ENCODE measurements at regions not wholly inside any gene's neighbourhood (a gene's known extent, or its start where the extent isn't known, plus 50 kb on each side); places are given as distances from the start of the nearest gene placed in this dataset.

DNA sequence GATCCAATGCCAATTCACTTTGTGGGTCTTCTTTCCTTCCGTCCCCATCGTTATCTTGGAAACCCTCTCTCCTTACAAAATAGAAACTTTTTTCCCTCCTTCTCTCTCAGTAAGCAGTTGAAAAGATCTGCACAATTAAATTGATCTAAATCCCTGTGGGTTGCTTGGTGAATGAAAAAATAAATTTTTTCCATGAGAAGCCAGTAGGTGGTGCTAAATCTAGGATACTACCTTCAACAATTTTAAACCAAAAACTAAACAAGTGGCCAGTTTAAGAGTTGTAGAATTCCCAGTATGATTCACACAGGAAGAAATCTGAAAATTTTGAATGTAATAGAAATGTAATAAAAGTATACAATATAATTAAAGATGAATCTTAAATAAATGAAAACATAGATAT lies 990.3 kb upstream of the ZNF722 start:
- FAIRE-seq (peak; percentile 81), DNase-seq (no peak)
- Histone ChIP-seq H3K9me3 (ENCODE audit: control insufficient read depth in 2 of 3, insufficient read depth in 1 of 3, low read length in 3 of 3) (no peaks in the 10 kb centered on the region), H3K4me1 (ENCODE audit: control insufficient read depth in 2 of 3, insufficient read depth in 2 of 3, low read depth in 1 of 3, low read length in 3 of 3) (no peaks in the 10 kb centered on the region), H3K27me3 (ENCODE audit: control insufficient read depth, insufficient read depth, low read length) (no peaks in the 10 kb centered on the region), H3K27ac (ENCODE audit: low read depth in 2 of 2, low read length in 2 of 2) (no peak overlapping the region), H3K36me3 (ENCODE audit: control insufficient read depth in 2 of 3, insufficient read depth in 3 of 3, low read length in 3 of 3) (no peaks in the 10 kb centered on the region), H3K9ac (ENCODE audit: low read length in 3 of 3) (no peak overlapping the region), H3K4me3 (ENCODE audit: low read length in 3 of 3) (no peak overlapping the region)
- TF ChIP-seq, protein P1, sequence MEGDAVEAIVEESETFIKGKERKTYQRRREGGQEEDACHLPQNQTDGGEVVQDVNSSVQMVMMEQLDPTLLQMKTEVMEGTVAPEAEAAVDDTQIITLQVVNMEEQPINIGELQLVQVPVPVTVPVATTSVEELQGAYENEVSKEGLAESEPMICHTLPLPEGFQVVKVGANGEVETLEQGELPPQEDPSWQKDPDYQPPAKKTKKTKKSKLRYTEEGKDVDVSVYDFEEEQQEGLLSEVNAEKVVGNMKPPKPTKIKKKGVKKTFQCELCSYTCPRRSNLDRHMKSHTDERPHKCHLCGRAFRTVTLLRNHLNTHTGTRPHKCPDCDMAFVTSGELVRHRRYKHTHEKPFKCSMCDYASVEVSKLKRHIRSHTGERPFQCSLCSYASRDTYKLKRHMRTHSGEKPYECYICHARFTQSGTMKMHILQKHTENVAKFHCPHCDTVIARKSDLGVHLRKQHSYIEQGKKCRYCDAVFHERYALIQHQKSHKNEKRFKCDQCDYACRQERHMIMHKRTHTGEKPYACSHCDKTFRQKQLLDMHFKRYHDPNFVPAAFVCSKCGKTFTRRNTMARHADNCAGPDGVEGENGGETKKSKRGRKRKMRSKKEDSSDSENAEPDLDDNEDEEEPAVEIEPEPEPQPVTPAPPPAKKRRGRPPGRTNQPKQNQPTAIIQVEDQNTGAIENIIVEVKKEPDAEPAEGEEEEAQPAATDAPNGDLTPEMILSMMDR (IDR thresholded peaks at IDR 0.05; ENCODE audit: borderline replicate concordance, extremely low read depth, insufficient read depth), result no peak
- intact Hi-C loops (cut with DNase I), result no loop called here

DNA sequence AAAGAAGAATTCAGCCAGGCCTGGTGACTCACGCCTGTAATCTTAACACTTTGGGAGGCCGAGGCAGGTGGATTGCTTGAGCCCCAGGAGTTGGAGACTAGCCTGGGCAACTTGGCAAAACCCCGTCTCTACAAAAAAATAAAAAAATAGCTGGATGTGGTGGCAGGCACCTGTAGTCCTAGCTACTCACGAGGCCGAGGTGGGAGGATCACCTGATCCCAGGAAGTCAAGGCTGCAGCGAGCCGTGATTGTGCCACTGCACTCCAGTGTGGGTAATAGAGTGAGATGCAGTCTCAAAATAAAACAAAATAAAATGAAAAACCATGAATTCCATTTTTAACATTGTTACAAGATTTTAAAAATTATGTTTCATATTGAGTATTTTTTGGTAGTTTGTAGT lies 988.9 kb upstream of the ZNF722 start:
- no peaks in the 10 kb centered on the region for H3K36me3 ChIP-seq (ENCODE audit: control insufficient read depth in 2 of 3, insufficient read depth in 3 of 3, low read length in 3 of 3)
- no peak overlapping the region for H3K4me3 ChIP-seq (ENCODE audit: low read length in 3 of 3)
- FAIRE-seq (no peak), DNase-seq (no peak)
- H3K9me3 ChIP-seq (ENCODE audit: control insufficient read depth in 2 of 3, insufficient read depth in 1 of 3, low read length in 3 of 3), result no peaks in the 10 kb centered on the region
- no peaks in the 10 kb centered on the region for H3K27me3 ChIP-seq (ENCODE audit: control insufficient read depth, insufficient read depth, low read length)
- intact Hi-C loops (cut with DNase I), result no loop called here
- TF ChIP-seq, protein P1 (IDR thresholded peaks at IDR 0.05; ENCODE audit: borderline replicate concordance, extremely low read depth, insufficient read depth), result no peak
- no peak overlapping the region for H3K27ac ChIP-seq (ENCODE audit: low read depth in 2 of 2, low read length in 2 of 2)
- no peaks in the 10 kb centered on the region for H3K4me1 ChIP-seq (ENCODE audit: control insufficient read depth in 2 of 3, insufficient read depth in 2 of 3, low read depth in 1 of 3, low read length in 3 of 3)
- no peak overlapping the region for H3K9ac ChIP-seq (ENCODE audit: low read length in 3 of 3)

DNA sequence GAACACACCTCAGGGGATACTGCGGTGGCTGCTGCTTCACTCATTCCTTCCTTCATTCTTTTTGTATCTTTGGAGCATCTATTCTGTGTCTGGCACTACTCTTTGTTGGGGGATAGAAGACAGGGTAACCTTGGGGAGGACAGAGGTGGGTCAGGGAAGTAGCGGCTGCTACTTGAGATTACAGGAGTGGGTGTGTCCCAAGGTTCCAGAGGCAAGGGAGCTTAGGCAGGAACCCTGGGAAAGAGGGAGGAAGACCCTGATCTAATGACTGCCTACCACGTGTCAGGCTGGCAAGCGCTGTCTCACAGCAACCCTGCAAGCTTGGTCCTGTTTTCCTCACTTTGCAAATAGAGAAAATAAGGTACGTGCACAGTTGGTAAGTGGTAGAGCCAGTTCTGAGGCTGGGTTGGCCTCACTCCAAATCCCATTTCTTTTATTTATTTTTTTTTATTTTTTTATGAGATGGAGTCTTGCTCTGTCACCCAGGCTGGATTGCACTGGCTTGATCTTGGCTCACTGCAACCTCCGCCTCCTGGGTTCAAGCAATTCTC lies 985.9 kb upstream of the ZNF722 start:
- no peak for DNase-seq
- Histone ChIP-seq H3K9ac (ENCODE audit: low read length in 3 of 3) (no peak overlapping the region), H3K9me3 (ENCODE audit: control insufficient read depth in 2 of 3, insufficient read depth in 1 of 3, low read length in 3 of 3) (no peaks in the 10 kb centered on the region), H3K4me1 (ENCODE audit: control insufficient read depth in 2 of 3, insufficient read depth in 2 of 3, low read depth in 1 of 3, low read length in 3 of 3) (no peaks in the 10 kb centered on the region), H3K36me3 (ENCODE audit: control insufficient read depth in 2 of 3, insufficient read depth in 3 of 3, low read length in 3 of 3) (no peaks in the 10 kb centered on the region), H3K4me3 (ENCODE audit: low read length in 3 of 3) (no peak overlapping the region), H3K27me3 (ENCODE audit: control insufficient read depth, insufficient read depth, low read length) (no peaks in the 10 kb centered on the region), H3K27ac (ENCODE audit: low read depth in 2 of 2, low read length in 2 of 2) (no peak overlapping the region)
- FAIRE-seq, result no peak
- TF ChIP-seq, protein P1 (IDR thresholded peaks at IDR 0.05; ENCODE audit: borderline replicate concordance, extremely low read depth, insufficient read depth), result no peak
- intact Hi-C loops (cut with DNase I), result no loop called here

DNA sequence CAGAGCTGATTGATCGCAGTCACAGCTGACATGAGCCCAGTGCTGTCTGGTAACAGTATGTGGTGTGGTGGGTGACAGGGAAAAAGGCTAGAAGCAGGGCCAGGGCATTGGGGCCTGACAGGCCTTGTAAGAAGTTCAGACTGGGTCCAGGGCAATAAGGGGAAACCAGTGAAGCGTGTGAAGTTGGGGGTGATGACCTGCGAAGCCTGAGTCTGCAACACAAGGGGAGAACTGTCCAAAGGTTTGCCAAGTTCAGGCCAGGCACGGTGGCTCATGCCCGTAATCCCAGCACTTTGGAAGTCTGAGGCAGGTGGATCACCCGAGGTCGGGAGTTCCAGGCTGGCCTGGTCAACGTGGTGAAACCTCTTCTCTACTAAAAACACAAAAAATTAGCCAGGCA lies 983.9 kb upstream of the ZNF722 start:
- Histone ChIP-seq H3K36me3 (ENCODE audit: control insufficient read depth in 2 of 3, insufficient read depth in 3 of 3, low read length in 3 of 3) (no peaks in the 10 kb centered on the region), H3K4me1 (ENCODE audit: control insufficient read depth in 2 of 3, insufficient read depth in 2 of 3, low read depth in 1 of 3, low read length in 3 of 3) (no peaks in the 10 kb centered on the region), H3K9me3 (ENCODE audit: control insufficient read depth in 2 of 3, insufficient read depth in 1 of 3, low read length in 3 of 3) (peaks cover 0 to 4% (median 0%) of the 10 kb centered on the region in 3 donors), H3K4me3 (ENCODE audit: low read length in 3 of 3) (no peak overlapping the region), H3K27me3 (ENCODE audit: control insufficient read depth, insufficient read depth, low read length) (no peaks in the 10 kb centered on the region), H3K27ac (ENCODE audit: low read depth in 2 of 2, low read length in 2 of 2) (no peak overlapping the region), H3K9ac (ENCODE audit: low read length in 3 of 3) (no peak overlapping the region)
- intact Hi-C loops (cut with DNase I), result no loop called here
- no peak for FAIRE-seq
- TF ChIP-seq, protein P1 (IDR thresholded peaks at IDR 0.05; ENCODE audit: borderline replicate concordance, extremely low read depth, insufficient read depth), result no peak
- no peak for DNase-seq

All from kidney (tissue), 13 donors.